NT2/D1 (cell line): ENCODE measurements at regions not wholly inside any gene's neighbourhood (a gene's known extent, or its start where the extent isn't known, plus 50 kb on each side); places are given as distances from the start of the nearest gene placed in this dataset.
"Not testable (repeated sequence)": the region's sequence is repeated elsewhere in the genome, so short reads cannot be mapped to it uniquely, and the experiment has no call there.

Experiments used
- SUZ12 ChIP-seq: IDR thresholded peaks from 2 replicates; pipeline ENCODE4 v1.6.1; 2011; ENCODE audit not compliant: insufficient read length, insufficient read depth; ENCODE audit errors: extremely low read depth
- YY1 ChIP-seq: IDR thresholded peaks from 2 replicates; pipeline ENCODE4 v1.6.1; 2011; ENCODE audit not compliant: insufficient read length, insufficient read depth
- ZNF274 ChIP-seq: IDR thresholded peaks from 2 replicates; pipeline ENCODE4 v1.6.1; 2011; ENCODE audit warnings: mild to moderate bottlenecking, low read depth, low read length

DNA sequence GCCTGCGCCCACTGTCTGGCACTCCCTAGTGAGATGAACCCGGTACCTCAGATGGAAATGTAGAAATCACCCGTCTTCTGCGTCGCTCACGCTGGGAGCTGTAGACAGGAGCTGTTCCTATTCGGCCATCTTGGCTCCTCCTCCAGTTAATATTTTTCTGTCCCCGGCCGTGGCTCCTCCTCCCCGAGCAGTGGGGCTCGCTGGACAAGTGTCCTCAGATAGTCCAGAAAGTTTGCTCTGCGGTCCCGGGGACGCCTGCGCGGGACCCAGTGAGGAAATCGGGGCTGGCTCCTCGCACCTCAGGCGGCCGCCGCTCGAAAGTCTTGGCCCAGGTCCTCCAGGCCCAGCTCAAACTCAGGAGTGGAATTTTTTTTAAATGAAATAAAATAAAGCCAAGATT, 749.3 kb upstream of the CHORDC1 start:
- TF ChIP-seq YY1, ZNF274, SUZ12: not testable (repeated sequence)
